PC-9 (cell line): ENCODE measurements at regions not wholly inside any gene's neighbourhood (a gene's known extent, or its start where the extent isn't known, plus 50 kb on each side); places are given as distances from the start of the nearest gene placed in this dataset.

ENCODE experiments used
- CTCF ChIP-seq: fragments of 200-600 bp; sonication (generic); conservative IDR thresholded peaks from 2 replicates; pipeline ENCODE4 v1.6.1; 2017; ENCODE audit warnings: mixed run types, antibody characterized with exemption, mild to moderate bottlenecking, moderate library complexity
- EZH2 ChIP-seq: fragments of 200-600 bp; sonication (generic); IDR thresholded peaks from 2 replicates; pipeline ENCODE4 v1.8.0; 2017; ENCODE audit warnings: antibody characterized with exemption, low read depth

- TF ChIP-seq CTCF (no peak), EZH2 (no peak)
Observed at GRCh38 chr4:81531410-81531809, 59.7 kb upstream of the RASGEF1B start.
